ENCODE measurements at regions not wholly inside any gene's neighbourhood (a gene's known extent, or its start where the extent isn't known, plus 50 kb on each side); places are given as distances from the start of the nearest gene placed in this dataset.

- DNase-seq (ENCODE audit: low spot score in 2 of 2), result no peak
- WGBS, 2 donors, result 74 to 75% methylated on average over 3 of the region's 3 CpGs
- H3K4me3 ChIP-seq (ENCODE audit: low read depth, poor library complexity, severe bottlenecking), result no peak overlapping the region
- intact Hi-C loops (cut with DNase I; ENCODE audit: low total_unique reads), result no loop called here
- no peak for TF ChIP-seq CTCF (IDR thresholded peaks at IDR 0.05)
- no peak for TF ChIP-seq POLR2A (IDR thresholded peaks at IDR 0.05)
Observed at GRCh38 chr5:158393457-158393856, 534.5 kb upstream of the CLINT1 start.

GRCh38 chr5:158392753-158393152 is 533.8 kb upstream of the CLINT1 start:
- H3K4me3 ChIP-seq (ENCODE audit: low read depth, poor library complexity, severe bottlenecking), result no peak overlapping the region
- 70 to 71% methylated on average over 2 of the region's 2 CpGs for WGBS, 2 donors
- TF ChIP-seq POLR2A (IDR thresholded peaks at IDR 0.05) (no peak), CTCF (IDR thresholded peaks at IDR 0.05) (no peak)
- DNase-seq (ENCODE audit: low spot score in 2 of 2), result no peak
- intact Hi-C loops (cut with DNase I; ENCODE audit: low total_unique reads), result no loop called here

GRCh38 chr5:158390577-158390976 is 531.6 kb upstream of the CLINT1 start:
- 54 to 55% methylated on average over 1 of the region's 1 CpG for WGBS, 2 donors
- no peak for DNase-seq (ENCODE audit: low spot score in 2 of 2)
- H3K4me3 ChIP-seq (ENCODE audit: low read depth, poor library complexity, severe bottlenecking), result no peak overlapping the region
- intact Hi-C loops (cut with DNase I; ENCODE audit: low total_unique reads), result no loop called here
- TF ChIP-seq CTCF (IDR thresholded peaks at IDR 0.05), result no peak
- no peak for TF ChIP-seq POLR2A (IDR thresholded peaks at IDR 0.05)

GRCh38 chr5:158389786-158390185 is 530.8 kb upstream of the CLINT1 start:
- WGBS, 2 donors, result 71 to 80% methylated on average over 4 of the region's 4 CpGs
- no peak overlapping the region for H3K4me3 ChIP-seq (ENCODE audit: low read depth, poor library complexity, severe bottlenecking)
- intact Hi-C loops (cut with DNase I; ENCODE audit: low total_unique reads), result no loop called here
- DNase-seq (ENCODE audit: low spot score in 2 of 2), result no peak
- TF ChIP-seq POLR2A (IDR thresholded peaks at IDR 0.05), result no peak
- no peak for TF ChIP-seq CTCF (IDR thresholded peaks at IDR 0.05)

- 88 to 92% methylated on average over 9 of the region's 9 CpGs for WGBS, 2 donors
- TF ChIP-seq CTCF (IDR thresholded peaks at IDR 0.05), result no peak
- no peak for TF ChIP-seq POLR2A (IDR thresholded peaks at IDR 0.05)
- no peak for DNase-seq (ENCODE audit: low spot score in 2 of 2)
- no peak overlapping the region for H3K4me3 ChIP-seq (ENCODE audit: low read depth, poor library complexity, severe bottlenecking)
- intact Hi-C loops (cut with DNase I; ENCODE audit: low total_unique reads), result no loop called here
Observed at GRCh38 chr5:158388021-158388420, 529.1 kb upstream of the CLINT1 start.

- H3K4me3 ChIP-seq (ENCODE audit: low read depth, poor library complexity, severe bottlenecking), result no peak overlapping the region
- 45 to 54% methylated on average over 1 of the region's 1 CpG for WGBS, 2 donors
- no peak for DNase-seq (ENCODE audit: low spot score in 2 of 2)
- intact Hi-C loops (cut with DNase I; ENCODE audit: low total_unique reads), result no loop called here
- TF ChIP-seq POLR2A (IDR thresholded peaks at IDR 0.05) (no peak), CTCF (IDR thresholded peaks at IDR 0.05) (no peak)
Observed at GRCh38 chr5:158387499-158387898, 528.6 kb upstream of the CLINT1 start.

Data from lower leg skin (tissue), 4 donors.